Vagina (tissue), 2 donors: ENCODE measurements at regions not wholly inside any gene's neighbourhood (a gene's known extent, or its start where the extent isn't known, plus 50 kb on each side); places are given as distances from the start of the nearest gene placed in this dataset.

Source experiments
- DNase-seq, 2 donors: peaks; one replicate each; pipeline ENCODE4 v3.0.0-alpha.2; 2017; ENCODE audit errors: extremely low spot score in 2 of 2
- H3K27ac ChIP-seq: fragments of 200-600 bp; sonication (generic); one replicate; pipeline ENCODE4 v1.5.1; 2019
- H3K27me3 ChIP-seq: fragments of 200-600 bp; sonication (generic); one replicate; pipeline ENCODE4 v1.5.1; 2019
- H3K36me3 ChIP-seq, 2 donors: fragments of 200-600 bp; sonication (generic); one replicate each; pipeline ENCODE4 v1.5.1; 2017 to 2019
- H3K4me1 ChIP-seq: fragments of 200-600 bp; sonication (generic); one replicate; pipeline ENCODE4 v1.5.1; 2019
- H3K4me3 ChIP-seq, 2 donors: fragments of 200-600 bp; sonication (generic); 1 replicate in 1 of 2; 2 replicates in 1 of 2; pipeline ENCODE4 v1.5.1; 2016 to 2019
- H3K9me3 ChIP-seq: fragments of 200-600 bp; sonication (generic); one replicate; pipeline ENCODE4 v1.5.1; 2019
- POLR2A ChIP-seq, 2 donors: fragments of 450-650 bp; IDR thresholded peaks; one replicate each; pipeline ENCODE4 v1.6.1; 2017; ENCODE audit warnings: antibody characterized with exemption in 2 of 2, mild to moderate bottlenecking in 2 of 2, moderate library complexity in 2 of 2
- POLR2AphosphoS5 ChIP-seq, 2 donors: sonication (generic); formaldehyde crosslinking; IDR thresholded peaks; one replicate each; pipeline ENCODE4 v1.9.0; 2017; ENCODE audit warnings: antibody characterized with exemption in 2 of 2, mild to moderate bottlenecking in 2 of 2, low read depth in 1 of 2; ENCODE audit not compliant: insufficient read depth in 1 of 2
- intact Hi-C: fragments of 100-400 bp; cut with DNase I; formaldehyde crosslinking; loops from one replicate; pipeline ENCODE4 v1.15.1; 2023
- TF ChIP-seq, protein P1 (sequence below), 3 experiments: fragments of 450-650 bp in 2 of 3; fragments of 200-600 bp in 1 of 3; sonication (generic) in 1 of 3; IDR thresholded peaks; one replicate each; pipeline ENCODE4 v1.5.1; 2017 to 2019; ENCODE audit warnings: antibody characterized with exemption in 3 of 3, mild to moderate bottlenecking in 2 of 3, moderate library complexity in 2 of 3

DNA sequence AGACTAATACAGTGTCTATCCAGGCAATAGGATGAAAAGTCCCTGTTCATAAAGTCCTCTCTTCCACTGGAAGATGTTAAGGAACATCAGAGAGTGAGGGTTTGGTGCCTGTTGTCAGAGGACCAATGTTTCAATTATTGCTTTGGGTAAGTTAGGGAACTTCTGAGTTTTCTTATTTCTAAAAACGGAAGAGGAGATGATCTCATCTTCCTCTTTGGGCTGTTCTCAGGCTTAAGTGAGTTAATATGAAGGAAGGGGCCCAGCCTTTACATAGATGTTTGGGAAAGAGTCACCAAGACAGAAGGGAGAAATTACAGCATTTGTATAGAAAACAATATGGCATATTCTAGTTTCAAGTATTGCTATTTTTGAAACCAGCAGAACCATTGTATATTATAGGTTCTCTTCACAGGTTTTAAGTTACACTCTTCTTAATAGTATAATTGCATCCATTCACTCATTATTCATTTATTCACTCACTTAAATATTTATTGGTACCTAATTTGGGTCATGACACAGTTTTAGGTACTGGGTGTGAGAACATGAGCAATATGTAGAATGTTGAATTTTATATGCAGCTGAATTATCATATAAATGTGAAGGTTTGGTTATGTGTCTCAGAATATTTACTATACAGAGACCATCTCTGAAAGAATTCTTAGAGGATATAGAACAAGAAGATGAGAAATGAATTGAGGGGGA is 68.5 kb upstream of the LRIG3 start:
- H3K4me1 ChIP-seq, result no peaks in the 10 kb centered on the region
- no peaks in the 10 kb centered on the region for H3K27me3 ChIP-seq
- no peak overlapping the region for H3K4me3 ChIP-seq
- TF ChIP-seq POLR2AphosphoS5 (IDR thresholded peaks at IDR 0.05; ENCODE audit: insufficient read depth in 1 of 2, low read depth in 1 of 2), result no peak
- TF ChIP-seq, protein P1, sequence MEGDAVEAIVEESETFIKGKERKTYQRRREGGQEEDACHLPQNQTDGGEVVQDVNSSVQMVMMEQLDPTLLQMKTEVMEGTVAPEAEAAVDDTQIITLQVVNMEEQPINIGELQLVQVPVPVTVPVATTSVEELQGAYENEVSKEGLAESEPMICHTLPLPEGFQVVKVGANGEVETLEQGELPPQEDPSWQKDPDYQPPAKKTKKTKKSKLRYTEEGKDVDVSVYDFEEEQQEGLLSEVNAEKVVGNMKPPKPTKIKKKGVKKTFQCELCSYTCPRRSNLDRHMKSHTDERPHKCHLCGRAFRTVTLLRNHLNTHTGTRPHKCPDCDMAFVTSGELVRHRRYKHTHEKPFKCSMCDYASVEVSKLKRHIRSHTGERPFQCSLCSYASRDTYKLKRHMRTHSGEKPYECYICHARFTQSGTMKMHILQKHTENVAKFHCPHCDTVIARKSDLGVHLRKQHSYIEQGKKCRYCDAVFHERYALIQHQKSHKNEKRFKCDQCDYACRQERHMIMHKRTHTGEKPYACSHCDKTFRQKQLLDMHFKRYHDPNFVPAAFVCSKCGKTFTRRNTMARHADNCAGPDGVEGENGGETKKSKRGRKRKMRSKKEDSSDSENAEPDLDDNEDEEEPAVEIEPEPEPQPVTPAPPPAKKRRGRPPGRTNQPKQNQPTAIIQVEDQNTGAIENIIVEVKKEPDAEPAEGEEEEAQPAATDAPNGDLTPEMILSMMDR (IDR thresholded peaks at IDR 0.05), result no peak
- no peak for TF ChIP-seq POLR2A (IDR thresholded peaks at IDR 0.05)
- no peak for DNase-seq
- no peak overlapping the region for H3K27ac ChIP-seq
- intact Hi-C loops, result no loop called here
- no peaks in the 10 kb centered on the region for H3K9me3 ChIP-seq
- H3K36me3 ChIP-seq, result no peaks in the 10 kb centered on the region

- Histone ChIP-seq H3K36me3 (no peaks in the 10 kb centered on the region), H3K4me1 (no peaks in the 10 kb centered on the region), H3K4me3 (no peak overlapping the region), H3K27ac (no peak overlapping the region), H3K27me3 (no peaks in the 10 kb centered on the region), H3K9me3 (no peaks in the 10 kb centered on the region)
- no peak for TF ChIP-seq POLR2A (IDR thresholded peaks at IDR 0.05)
- intact Hi-C loops, result no loop called here
- no peak for DNase-seq
These were observed 61.7 kb upstream of the LRIG3 start for GRCh38 chr12:58981961-58982360.

- no peaks in the 10 kb centered on the region for H3K36me3 ChIP-seq
- H3K27ac ChIP-seq, result no peak overlapping the region
- no peak for DNase-seq
- no peaks in the 10 kb centered on the region for H3K27me3 ChIP-seq
- H3K4me1 ChIP-seq, result no peaks in the 10 kb centered on the region
- TF ChIP-seq POLR2AphosphoS5 (IDR thresholded peaks at IDR 0.05; ENCODE audit: insufficient read depth in 1 of 2, low read depth in 1 of 2) (no peak), POLR2A (IDR thresholded peaks at IDR 0.05) (no peak)
- TF ChIP-seq, protein P1 (IDR thresholded peaks at IDR 0.05), result no peak
- no peak overlapping the region for H3K4me3 ChIP-seq
- intact Hi-C loops, result no loop called here
- H3K9me3 ChIP-seq, result no peaks in the 10 kb centered on the region
These were observed 60.5 kb upstream of the LRIG3 start for GRCh38 chr12:58980768-58981167.

- TF ChIP-seq, protein P1 (IDR thresholded peaks at IDR 0.05), result no peak
- TF ChIP-seq POLR2AphosphoS5 (IDR thresholded peaks at IDR 0.05; ENCODE audit: insufficient read depth in 1 of 2, low read depth in 1 of 2) (no peak), POLR2A (IDR thresholded peaks at IDR 0.05) (no peak)
- Histone ChIP-seq H3K27me3 (no peaks in the 10 kb centered on the region), H3K4me3 (no peak overlapping the region), H3K27ac (no peak overlapping the region), H3K9me3 (no peaks in the 10 kb centered on the region), H3K36me3 (no peaks in the 10 kb centered on the region), H3K4me1 (no peaks in the 10 kb centered on the region)
- DNase-seq, result no peak
- intact Hi-C loops, result no loop called here
These were observed 58.4 kb upstream of the LRIG3 start for GRCh38 chr12:58978717-58979116.

GRCh38 chr12:58977476-58977875 is 57.2 kb upstream of the LRIG3 start:
- intact Hi-C loops, result no loop called here
- Histone ChIP-seq H3K4me1 (no peaks in the 10 kb centered on the region), H3K27ac (no peak overlapping the region), H3K36me3 (no peaks in the 10 kb centered on the region), H3K4me3 (no peak overlapping the region), H3K9me3 (no peaks in the 10 kb centered on the region), H3K27me3 (no peaks in the 10 kb centered on the region)
- DNase-seq, result no peak
- TF ChIP-seq POLR2A (IDR thresholded peaks at IDR 0.05), result no peak

DNA sequence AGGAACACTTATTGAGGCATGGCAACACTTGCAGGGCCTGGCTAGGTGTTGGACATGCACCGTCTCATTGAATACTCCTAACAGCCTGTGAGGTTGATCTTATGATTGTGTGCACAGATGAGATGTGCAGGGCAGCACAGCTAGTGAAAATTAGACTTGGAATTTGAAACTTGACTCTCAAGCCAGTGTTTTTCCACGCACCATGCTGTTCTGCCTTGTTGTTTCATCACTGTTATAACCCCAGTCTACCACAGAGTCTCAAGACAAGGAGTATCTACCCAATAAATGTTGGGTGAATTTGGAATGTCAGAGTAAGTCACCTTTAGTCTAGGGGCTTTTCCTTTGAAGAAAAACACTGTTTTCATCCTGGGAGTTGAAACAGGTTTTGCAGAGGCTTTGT is 55.8 kb upstream of the LRIG3 start:
- H3K27me3 ChIP-seq, result no peaks in the 10 kb centered on the region
- no peak for DNase-seq
- no peak overlapping the region for H3K4me3 ChIP-seq
- H3K9me3 ChIP-seq, result no peaks in the 10 kb centered on the region
- H3K36me3 ChIP-seq, result no peaks in the 10 kb centered on the region
- no peaks in the 10 kb centered on the region for H3K4me1 ChIP-seq
- intact Hi-C loops, result no loop called here
- TF ChIP-seq, protein P1 (IDR thresholded peaks at IDR 0.05), result no peak
- no peak for TF ChIP-seq POLR2A (IDR thresholded peaks at IDR 0.05)
- no peak for TF ChIP-seq POLR2AphosphoS5 (IDR thresholded peaks at IDR 0.05; ENCODE audit: insufficient read depth in 1 of 2, low read depth in 1 of 2)
- H3K27ac ChIP-seq, result no peak overlapping the region
